HepG2 (cell line): ENCODE measurements at regions not wholly inside any gene's neighbourhood (a gene's known extent, or its start where the extent isn't known, plus 50 kb on each side); places are given as distances from the start of the nearest gene placed in this dataset.

Experiments
- ATAC-seq: fragments of 200-7000 bp; cut with Tn5 transposase; 3 replicates; pipeline ENCODE4 v1.9.1; 2020; ENCODE audit warnings: mild to moderate bottlenecking, moderate library complexity
- BruUV-seq: library from RNA; stranded (reverse); fragments of 400-500 nt; replicated peaks from 2 replicates; lab custom pipeline; 2021; lab: Mats Ljungman, UMichigan
- CTCF ChIA-PET: fragments of 300-600 bp; formaldehyde crosslinking; extraction: SDS; loops from one replicate; lab custom pipeline; 2021; ENCODE audit warnings: low total read pairs, inconsistent platforms, low intra/inter-chr PET ratio; lab: Yijun Ruan, JAX
- POLR2A ChIA-PET: fragments of 350-600 bp; sonication (Branson Sonifier 250); formaldehyde crosslinking; loops from one replicate; lab custom pipeline; 2020; ENCODE audit warnings: antibody characterized with exemption, inconsistent platforms; lab: Yijun Ruan, JAX
- DNase-seq: peaks from one replicate; pipeline ENCODE4 v3.0.0-alpha.2; 2015; ENCODE audit warnings: low spot score
- FAIRE-seq: peaks from 3 replicates; lab custom pipeline; 2011; peaks lifted over from hg19 to GRCh38; lab: Jason Lieb, UNC
- H2AFZ ChIP-seq: one replicate; pipeline ENCODE4 v1.6.1; 2011; ENCODE audit warnings: low read length, inconsistent platforms
- H3K27ac ChIP-seq: fragments of 300-600 bp; 3 replicates; pipeline ENCODE4 v1.8.0; 2011; ENCODE audit warnings: mixed run types, mild to moderate bottlenecking, mixed read lengths, low read length, inconsistent platforms; ENCODE audit not compliant: insufficient read depth; ENCODE audit errors: extremely low read length
- H3K27me3 ChIP-seq, 2 experiments: fragments of 200-600 bp in 1 of 2; 2 replicates in 1 of 2; 3 replicates in 1 of 2; pipeline versions ENCODE4 v1.6.0 to v1.8.0; 2011; ENCODE audit warnings: low read length in 2 of 2, mild to moderate bottlenecking in 2 of 2, moderate library complexity in 2 of 2, inconsistent platforms in 1 of 2; ENCODE audit not compliant: insufficient read depth in 2 of 2, control insufficient read depth in 1 of 2
- H3K36me3 ChIP-seq, 2 experiments: fragments of 200-600 bp in 1 of 2; replicated peaks in 1 of 2; 2 replicates in 1 of 2; 3 replicates in 1 of 2; pipeline versions ENCODE4 v1.5.1 to v1.8.0; 2011; ENCODE audit warnings: low read length in 2 of 2, inconsistent platforms in 1 of 2; ENCODE audit not compliant: insufficient read depth in 2 of 2, control insufficient read depth in 1 of 2
- H3K4me1 ChIP-seq: 2 replicates; pipeline ENCODE4 v1.5.1; 2012; ENCODE audit warnings: low read length, inconsistent platforms; ENCODE audit not compliant: insufficient read depth
- H3K4me2 ChIP-seq: 2 replicates; pipeline ENCODE4 v1.6.0; 2011; ENCODE audit warnings: low read depth, low read length, inconsistent platforms
- H3K4me3 ChIP-seq, 3 experiments: fragments of 200-600 bp in 1 of 3; sonication (generic), shearing (Covaris generic) in 1 of 3; replicated peaks in 1 of 3; 2 replicates each; pipeline ENCODE4 v1.5.1; 2011 to 2016; ENCODE audit warnings: low read length in 3 of 3, inconsistent platforms in 2 of 3, low read depth in 2 of 3, mild to moderate bottlenecking in 2 of 3, control low read depth in 1 of 3, mixed read lengths in 1 of 3; ENCODE audit not compliant: insufficient read depth in 1 of 3
- H3K79me2 ChIP-seq: one replicate; pipeline ENCODE4 v1.6.1; 2011; ENCODE audit warnings: low read length, inconsistent platforms; ENCODE audit not compliant: insufficient read depth
- H3K9ac ChIP-seq: 2 replicates; pipeline ENCODE4 v1.6.0; 2011; ENCODE audit warnings: mild to moderate bottlenecking, low read depth, low read length, inconsistent platforms; ENCODE audit not compliant: insufficient read depth
- H3K9me3 ChIP-seq: 2 replicates; pipeline ENCODE4 v1.5.1; 2012; ENCODE audit warnings: mild to moderate bottlenecking, low read length
- H4K20me1 ChIP-seq: 2 replicates; pipeline ENCODE4 v1.6.0; 2011; ENCODE audit warnings: inconsistent platforms, mild to moderate bottlenecking, low read length, moderate library complexity; ENCODE audit not compliant: insufficient read depth
- EP300 ChIP-seq, 3 experiments: sonication (generic) in 1 of 3; formaldehyde crosslinking in 1 of 3; IDR thresholded peaks; 2 replicates each; pipeline versions ENCODE4 v1.5.1 to v1.6.1; 2011 to 2020; ENCODE audit warnings: low read depth in 2 of 3, low read length in 2 of 3, borderline replicate concordance in 1 of 3, improper control_type of control experiment in 1 of 3, mild to moderate bottlenecking in 1 of 3, missing genetic modification reagents in 1 of 3, moderate library complexity in 1 of 3
- SNAPC2 ChIP-seq: sonication (generic); formaldehyde crosslinking; IDR thresholded peaks from 2 replicates; pipeline ENCODE4 v1.8.1; 2022; ENCODE audit warnings: mild to moderate bottlenecking, missing genetic modification reagents
- SOX13 ChIP-seq, 3 experiments: fragments of 450-650 bp in 1 of 3; sonication (generic) in 1 of 3; formaldehyde crosslinking in 1 of 3; IDR thresholded peaks in 2 of 3; conservative IDR thresholded peaks in 1 of 3; 2 replicates each; pipeline versions ENCODE4 v1.5.0 to v1.6.1; 2016 to 2020; ENCODE audit warnings: antibody characterized with exemption in 1 of 3, mild to moderate bottlenecking in 1 of 3, missing compliant biosample characterization in 1 of 3, missing genetic modification reagents in 1 of 3, moderate library complexity in 1 of 3
- ZMYM2 ChIP-seq: sonication (generic); formaldehyde crosslinking; IDR thresholded peaks from 2 replicates; pipeline ENCODE4 v1.8.0; 2022; ENCODE audit warnings: mild to moderate bottlenecking, missing genetic modification reagents
- ZNF17 ChIP-seq: sonication (generic); formaldehyde crosslinking; IDR thresholded peaks from 2 replicates; pipeline ENCODE4 v1.5.0; 2020; ENCODE audit warnings: mild to moderate bottlenecking, missing genetic modification reagents
- ZNF564 ChIP-seq: sonication (generic); formaldehyde crosslinking; IDR thresholded peaks from 2 replicates; pipeline ENCODE4 v1.8.1; 2023; ENCODE audit warnings: mild to moderate bottlenecking, missing genetic modification reagents
- ZNF572 ChIP-seq: sonication (generic); formaldehyde crosslinking; IDR thresholded peaks from 2 replicates; pipeline ENCODE4 v1.5.1; 2020; ENCODE audit warnings: mild to moderate bottlenecking, missing genetic modification reagents
- WGBS: methylation state at CpG from one replicate; pipeline ENCODE4 v1.1.6; 2017; ENCODE audit warnings: low lambda C conversion rate; 5-methylcytosine and 5-hydroxymethylcytosine counted together
- in situ Hi-C: cut with HindIII; loops from 2 replicates; pipeline ENCODE4 v1.10.0; 2017; ENCODE audit warnings: low pct_unique_long_range_greater_than_20kb; ENCODE audit not compliant: extremely low pct_ligation_motif_present
- intact Hi-C: fragments of 100-400 bp; cut with micrococcal nuclease; formaldehyde crosslinking; loops from one replicate; pipeline ENCODE4 v1.10.0; 2022; ENCODE audit not compliant: unreplicated experiment
- TF ChIP-seq, protein P1 (sequence below): sonication (generic); formaldehyde crosslinking; IDR thresholded peaks from 2 replicates; pipeline ENCODE4 v1.4.0; 2020; ENCODE audit warnings: missing genetic modification reagents
- TF ChIP-seq, protein P2 (sequence below): sonication (generic); formaldehyde crosslinking; IDR thresholded peaks from 2 replicates; pipeline ENCODE4 v1.4.0; 2020; ENCODE audit warnings: missing genetic modification reagents
- TF ChIP-seq, protein P3 (sequence below): sonication (generic); formaldehyde crosslinking; conservative IDR thresholded peaks from 2 replicates; pipeline ENCODE4 v1.8.0; 2022; ENCODE audit warnings: low read depth, missing genetic modification reagents
- TF ChIP-seq, protein P4 (sequence below): IDR thresholded peaks from 2 replicates; pipeline ENCODE4 v1.6.1; 2016; ENCODE audit warnings: missing compliant biosample characterization, missing genetic modification reagents, borderline replicate concordance

DNA sequence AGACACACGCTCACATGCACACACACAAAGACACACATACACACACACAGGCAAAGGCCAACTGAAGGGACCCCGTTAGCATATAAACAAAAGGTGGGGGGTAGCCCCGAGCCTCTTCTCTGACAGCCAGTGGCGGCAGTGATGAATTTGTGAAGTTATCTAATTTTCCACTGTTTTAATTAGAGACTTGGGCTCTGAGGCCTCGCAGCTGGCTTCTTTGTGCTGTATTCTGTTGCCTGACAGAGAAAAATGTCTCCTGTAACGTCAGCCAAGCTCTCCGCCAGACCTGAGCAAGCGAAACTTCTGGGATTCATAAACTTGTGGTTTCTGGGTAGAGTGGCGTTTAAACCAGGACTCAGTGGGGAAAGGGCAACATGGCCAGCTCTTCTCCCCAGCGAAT lies 113.9 kb upstream of the FOXF1 start:
- peaks cover 0 to 17% of the 10 kb centered on the region in 2 experiments; a peak in 3 of 5 replicates for H3K27me3 ChIP-seq
- H4K20me1 ChIP-seq = no peaks in the 10 kb centered on the region
- ChIA-PET CTCF (no interaction called here), POLR2A (no interaction called here)
- no peaks in the 10 kb centered on the region for H3K36me3 ChIP-seq
- no peak for FAIRE-seq
- in situ Hi-C loops = no loop called here
- DNase-seq = no peak
- no peaks in the 10 kb centered on the region for H3K4me1 ChIP-seq
- WGBS = 2% methylated on average over 6 of the region's 10 CpGs
- no peak overlapping the region for H3K4me2 ChIP-seq
- TF ChIP-seq SNAPC2 = no peak
- TF ChIP-seq, protein P1, sequence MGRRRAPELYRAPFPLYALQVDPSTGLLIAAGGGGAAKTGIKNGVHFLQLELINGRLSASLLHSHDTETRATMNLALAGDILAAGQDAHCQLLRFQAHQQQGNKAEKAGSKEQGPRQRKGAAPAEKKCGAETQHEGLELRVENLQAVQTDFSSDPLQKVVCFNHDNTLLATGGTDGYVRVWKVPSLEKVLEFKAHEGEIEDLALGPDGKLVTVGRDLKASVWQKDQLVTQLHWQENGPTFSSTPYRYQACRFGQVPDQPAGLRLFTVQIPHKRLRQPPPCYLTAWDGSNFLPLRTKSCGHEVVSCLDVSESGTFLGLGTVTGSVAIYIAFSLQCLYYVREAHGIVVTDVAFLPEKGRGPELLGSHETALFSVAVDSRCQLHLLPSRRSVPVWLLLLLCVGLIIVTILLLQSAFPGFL (CRISPR knock-in tag) = no peak
- TF ChIP-seq ZNF572 (CRISPR knock-in tag) = no peak
- TF ChIP-seq ZNF17 (CRISPR knock-in tag) = no peak
- no peak for TF ChIP-seq SOX13 (IDR thresholded peaks at IDR 0.05)
- TF ChIP-seq SOX13 (CRISPR knock-in tag; conservative IDR thresholded peaks at IDR 0.05 in 1 of 2, IDR thresholded peaks at IDR 0.05 in 1 of 2) = no peak
- no peak for TF ChIP-seq EP300 (IDR thresholded peaks at IDR 0.05; ENCODE audit: low read depth in 2 of 2, low read length in 2 of 2)
- TF ChIP-seq EP300 (CRISPR knock-in tag; IDR thresholded peaks at IDR 0.05; ENCODE audit: borderline replicate concordance) = no peak
- intact Hi-C loops = no loop called here
- no peak overlapping the region for H3K9ac ChIP-seq
- no TSS peak for BruUV-seq
- no peak overlapping the region for H2AFZ ChIP-seq
- H3K27ac ChIP-seq = no peak overlapping the region
- no peak for ATAC-seq
- H3K79me2 ChIP-seq = no peaks in the 10 kb centered on the region
- H3K9me3 ChIP-seq = no peaks in the 10 kb centered on the region
- no peak overlapping the region for H3K4me3 ChIP-seq

DNA sequence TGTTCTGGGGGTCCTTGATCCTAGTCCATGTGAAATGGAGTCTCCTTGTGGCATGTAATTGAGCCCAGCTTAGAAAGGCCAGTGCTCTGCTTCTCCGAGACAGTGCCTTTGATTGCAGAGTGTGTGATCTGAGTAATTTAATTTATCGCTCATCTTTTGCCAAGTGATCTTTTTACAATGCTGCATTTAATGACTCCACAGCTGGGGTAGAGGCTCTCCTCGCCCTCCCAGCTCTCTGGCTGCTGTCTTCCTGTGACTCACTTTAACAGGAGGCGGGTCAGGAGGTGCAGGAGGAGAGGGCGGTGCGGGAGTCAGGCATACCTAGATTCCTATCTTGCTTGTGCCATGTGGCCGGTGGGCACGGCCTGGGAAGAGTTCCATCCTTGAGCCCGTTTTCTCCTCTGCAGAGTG lies 113.4 kb upstream of the FOXF1 start:
- no TSS peak for BruUV-seq
- ATAC-seq = no peak
- ChIA-PET POLR2A (no interaction called here), CTCF (no interaction called here)
- H3K79me2 ChIP-seq = no peaks in the 10 kb centered on the region
- in situ Hi-C loops = no loop called here
- H3K4me1 ChIP-seq = no peaks in the 10 kb centered on the region
- H3K27me3 ChIP-seq = peaks cover 0 to 22% of the 10 kb centered on the region in 2 experiments; a peak in 3 of 5 replicates
- DNase-seq = no peak
- 37% methylated on average over 9 of the region's 9 CpGs for WGBS
- no peak overlapping the region for H3K4me3 ChIP-seq
- no peak overlapping the region for H3K4me2 ChIP-seq
- no peak overlapping the region for H3K27ac ChIP-seq
- FAIRE-seq = no peak
- intact Hi-C loops = no loop called here
- no peaks in the 10 kb centered on the region for H3K9me3 ChIP-seq
- H3K9ac ChIP-seq = no peak overlapping the region
- H3K36me3 ChIP-seq = no peaks in the 10 kb centered on the region
- no peaks in the 10 kb centered on the region for H4K20me1 ChIP-seq
- no peak overlapping the region for H2AFZ ChIP-seq
- TF ChIP-seq ZMYM2 (CRISPR knock-in tag) (no peak), ZNF564 (no peak)
- TF ChIP-seq, protein P2, sequence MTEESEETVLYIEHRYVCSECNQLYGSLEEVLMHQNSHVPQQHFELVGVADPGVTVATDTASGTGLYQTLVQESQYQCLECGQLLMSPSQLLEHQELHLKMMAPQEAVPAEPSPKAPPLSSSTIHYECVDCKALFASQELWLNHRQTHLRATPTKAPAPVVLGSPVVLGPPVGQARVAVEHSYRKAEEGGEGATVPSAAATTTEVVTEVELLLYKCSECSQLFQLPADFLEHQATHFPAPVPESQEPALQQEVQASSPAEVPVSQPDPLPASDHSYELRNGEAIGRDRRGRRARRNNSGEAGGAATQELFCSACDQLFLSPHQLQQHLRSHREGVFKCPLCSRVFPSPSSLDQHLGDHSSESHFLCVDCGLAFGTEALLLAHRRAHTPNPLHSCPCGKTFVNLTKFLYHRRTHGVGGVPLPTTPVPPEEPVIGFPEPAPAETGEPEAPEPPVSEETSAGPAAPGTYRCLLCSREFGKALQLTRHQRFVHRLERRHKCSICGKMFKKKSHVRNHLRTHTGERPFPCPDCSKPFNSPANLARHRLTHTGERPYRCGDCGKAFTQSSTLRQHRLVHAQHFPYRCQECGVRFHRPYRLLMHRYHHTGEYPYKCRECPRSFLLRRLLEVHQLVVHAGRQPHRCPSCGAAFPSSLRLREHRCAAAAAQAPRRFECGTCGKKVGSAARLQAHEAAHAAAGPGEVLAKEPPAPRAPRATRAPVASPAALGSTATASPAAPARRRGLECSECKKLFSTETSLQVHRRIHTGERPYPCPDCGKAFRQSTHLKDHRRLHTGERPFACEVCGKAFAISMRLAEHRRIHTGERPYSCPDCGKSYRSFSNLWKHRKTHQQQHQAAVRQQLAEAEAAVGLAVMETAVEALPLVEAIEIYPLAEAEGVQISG (CRISPR knock-in tag) = no peak
- TF ChIP-seq, protein P3, sequence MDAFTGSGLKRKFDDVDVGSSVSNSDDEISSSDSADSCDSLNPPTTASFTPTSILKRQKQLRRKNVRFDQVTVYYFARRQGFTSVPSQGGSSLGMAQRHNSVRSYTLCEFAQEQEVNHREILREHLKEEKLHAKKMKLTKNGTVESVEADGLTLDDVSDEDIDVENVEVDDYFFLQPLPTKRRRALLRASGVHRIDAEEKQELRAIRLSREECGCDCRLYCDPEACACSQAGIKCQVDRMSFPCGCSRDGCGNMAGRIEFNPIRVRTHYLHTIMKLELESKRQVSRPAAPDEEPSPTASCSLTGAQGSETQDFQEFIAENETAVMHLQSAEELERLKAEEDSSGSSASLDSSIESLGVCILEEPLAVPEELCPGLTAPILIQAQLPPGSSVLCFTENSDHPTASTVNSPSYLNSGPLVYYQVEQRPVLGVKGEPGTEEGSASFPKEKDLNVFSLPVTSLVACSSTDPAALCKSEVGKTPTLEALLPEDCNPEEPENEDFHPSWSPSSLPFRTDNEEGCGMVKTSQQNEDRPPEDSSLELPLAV = no peak
- TF ChIP-seq, protein P4, sequence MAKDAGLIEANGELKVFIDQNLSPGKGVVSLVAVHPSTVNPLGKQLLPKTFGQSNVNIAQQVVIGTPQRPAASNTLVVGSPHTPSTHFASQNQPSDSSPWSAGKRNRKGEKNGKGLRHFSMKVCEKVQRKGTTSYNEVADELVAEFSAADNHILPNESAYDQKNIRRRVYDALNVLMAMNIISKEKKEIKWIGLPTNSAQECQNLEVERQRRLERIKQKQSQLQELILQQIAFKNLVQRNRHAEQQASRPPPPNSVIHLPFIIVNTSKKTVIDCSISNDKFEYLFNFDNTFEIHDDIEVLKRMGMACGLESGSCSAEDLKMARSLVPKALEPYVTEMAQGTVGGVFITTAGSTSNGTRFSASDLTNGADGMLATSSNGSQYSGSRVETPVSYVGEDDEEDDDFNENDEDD (CRISPR knock-in tag) = no peak
